K562 (cell line): ENCODE measurements at regions not wholly inside any gene's neighbourhood (a gene's known extent, or its start where the extent isn't known, plus 50 kb on each side); places are given as distances from the start of the nearest gene placed in this dataset.

Experiments
- AFF1 ChIP-seq, 2 experiments: fragments of 450-650 bp; IDR thresholded peaks; 2 replicates each; pipeline ENCODE4 v1.6.1; 2018; ENCODE audit warnings: mild to moderate bottlenecking in 2 of 2, low read depth in 1 of 2; ENCODE audit not compliant: partially characterized antibody in 2 of 2
- BRF1 ChIP-seq: IDR thresholded peaks from 3 replicates; pipeline ENCODE4 v1.6.1; 2011; ENCODE audit warnings: borderline replicate concordance, mild to moderate bottlenecking; ENCODE audit not compliant: insufficient read length; ENCODE audit errors: extremely low read depth
- C11orf30 ChIP-seq: fragments of 450-650 bp; IDR thresholded peaks from 2 replicates; pipeline ENCODE4 v1.6.1; 2016; ENCODE audit warnings: low read depth, mild to moderate bottlenecking
- CBFA2T2 ChIP-seq: fragments of 450-650 bp; conservative IDR thresholded peaks from 2 replicates; pipeline ENCODE4 v1.6.1; 2017; ENCODE audit warnings: mild to moderate bottlenecking
- ELF1 ChIP-seq: fragments of 200-800 bp; sonication (Bioruptor generic); IDR thresholded peaks from 2 replicates; pipeline ENCODE4 v1.6.1; 2016; ENCODE audit warnings: missing genetic modification characterization, missing compliant biosample characterization
- EP400 ChIP-seq: fragments of 450-650 bp; IDR thresholded peaks from 2 replicates; pipeline ENCODE4 v1.6.1; 2017; ENCODE audit warnings: antibody characterized with exemption, mild to moderate bottlenecking, moderate library complexity
- FOSL1 ChIP-seq: fragments of 200-800 bp; sonication (Bioruptor generic); conservative IDR thresholded peaks from 2 replicates; pipeline ENCODE4 v1.6.1; 2016; ENCODE audit warnings: missing genetic modification characterization, missing compliant biosample characterization
- HINFP ChIP-seq: fragments of 450-650 bp; conservative IDR thresholded peaks from 2 replicates; pipeline ENCODE4 v1.6.1; 2016; ENCODE audit warnings: missing genetic modification characterization, low read depth, mild to moderate bottlenecking, control low read depth, missing compliant biosample characterization
- JUN ChIP-seq, 2 experiments: sonication (generic) in 1 of 2; formaldehyde crosslinking in 1 of 2; IDR thresholded peaks; 2 replicates each; pipeline versions ENCODE4 v1.6.1 to v1.8.0; 2012 to 2022; ENCODE audit warnings: borderline replicate concordance in 2 of 2, mild to moderate bottlenecking in 2 of 2, improper control_type of control experiment in 1 of 2, low read depth in 1 of 2, low read length in 1 of 2, missing genetic modification reagents in 1 of 2
- KLF10 ChIP-seq: fragments of 250-450 bp; sonication (Bioruptor Pico); IDR thresholded peaks from 2 replicates; pipeline ENCODE4 v1.6.1; 2021; ENCODE audit warnings: matching md5 sums
- MTA2 ChIP-seq: fragments of 450-650 bp; IDR thresholded peaks from 2 replicates; pipeline ENCODE4 v1.6.1; 2016; ENCODE audit warnings: low read depth
- NR2C2 ChIP-seq, 2 experiments: fragments of 200-800 bp in 1 of 2; sonication (Bioruptor generic) in 1 of 2; sonication (generic) in 1 of 2; formaldehyde crosslinking in 1 of 2; IDR thresholded peaks; 2 replicates each; pipeline versions ENCODE4 v1.6.1 to v1.8.0; 2016 to 2022; ENCODE audit warnings: mild to moderate bottlenecking in 1 of 2, missing compliant biosample characterization in 1 of 2, missing genetic modification characterization in 1 of 2, missing genetic modification reagents in 1 of 2
- POLR2B ChIP-seq: fragments of 450-650 bp; IDR thresholded peaks from 2 replicates; pipeline ENCODE4 v1.6.1; 2018; ENCODE audit warnings: low read depth; ENCODE audit not compliant: partially characterized antibody
- POLR2H ChIP-seq: IDR thresholded peaks from 2 replicates; pipeline ENCODE4 v1.6.1; 2016; ENCODE audit warnings: missing genetic modification characterization, low read depth, mild to moderate bottlenecking, control low read depth, missing compliant biosample characterization, moderate library complexity
- POLR3A ChIP-seq: IDR thresholded peaks from 2 replicates; pipeline ENCODE4 v1.6.1; 2011; ENCODE audit warnings: borderline replicate concordance, mild to moderate bottlenecking, moderate library complexity; ENCODE audit not compliant: insufficient read length, insufficient read depth; ENCODE audit errors: extremely low read depth
- PTBP1 ChIP-seq: fragments of 200-400 bp; formaldehyde crosslinking; IDR thresholded peaks from 2 replicates; pipeline ENCODE4 v1.6.1; 2017; ENCODE audit warnings: low read depth, low read length
- PTTG1 ChIP-seq: fragments of 450-650 bp; IDR thresholded peaks from 2 replicates; pipeline ENCODE4 v1.6.1; 2016; ENCODE audit warnings: low read depth, mild to moderate bottlenecking, missing genetic modification characterization, missing compliant biosample characterization
- RBM22 ChIP-seq: fragments of 200-400 bp; formaldehyde crosslinking; IDR thresholded peaks from 2 replicates; pipeline ENCODE4 v1.6.1; 2018; ENCODE audit warnings: low read length, low read depth; ENCODE audit not compliant: poor library complexity, severe bottlenecking
- SAFB2 ChIP-seq: fragments of 200-400 bp; formaldehyde crosslinking; IDR thresholded peaks from 2 replicates; pipeline ENCODE4 v1.6.1; 2018; ENCODE audit warnings: borderline replicate concordance, low read length, low read depth, moderate library complexity; ENCODE audit not compliant: severe bottlenecking
- SPI1 ChIP-seq: IDR thresholded peaks from 2 replicates; pipeline ENCODE4 v1.6.1; 2011; ENCODE audit warnings: low read depth, low read length, control low read depth, borderline replicate concordance
- ZBTB17 ChIP-seq: fragments of 450-650 bp; formaldehyde crosslinking; IDR thresholded peaks from 2 replicates; pipeline ENCODE4 v1.4.0; 2020; ENCODE audit warnings: mild to moderate bottlenecking
- ZNF280B ChIP-seq: fragments of 250-450 bp; sonication (Bioruptor Pico); IDR thresholded peaks from 2 replicates; pipeline ENCODE4 v1.5.1; 2021; ENCODE audit warnings: mild to moderate bottlenecking

GRCh38 chr5:36739751-36740221 lies 133.4 kb downstream of the SLC1A3 start (continued):
- no peak for TF ChIP-seq NR2C2 (CRISPR knock-in tag; IDR thresholded peaks at IDR 0.05)
- TF ChIP-seq NR2C2 (tag; IDR thresholded peaks at IDR 0.05) = no peak
- TF ChIP-seq ELF1 (tag) = peak; percentile 59
- TF ChIP-seq C11orf30 = no peak
- TF ChIP-seq CBFA2T2 = peak; percentile 77
- TF ChIP-seq POLR3A = no peak
- TF ChIP-seq MTA2 = peak; percentile 43
- no peak for TF ChIP-seq JUN (IDR thresholded peaks at IDR 0.05; ENCODE audit: borderline replicate concordance, low read depth, low read length)
- TF ChIP-seq JUN (CRISPR knock-in tag; IDR thresholded peaks at IDR 0.05; ENCODE audit: borderline replicate concordance) = no peak
- no peak for TF ChIP-seq BRF1
- no peak for TF ChIP-seq POLR2H (tag)
- peak; percentile 48; the same call in 1 of the 2 replicates for TF ChIP-seq FOSL1 (tag)
- TF ChIP-seq AFF1 (IDR thresholded peaks at IDR 0.05; ENCODE audit: low read depth in 1 of 2, partially characterized antibody in 2 of 2) = peak in 1 of 2 experiments; percentile 38
- TF ChIP-seq KLF10 (CRISPR knock-in tag) = no peak
- TF ChIP-seq ZNF280B (CRISPR knock-in tag) = no peak
- no peak for TF ChIP-seq SPI1
- no peak for TF ChIP-seq RBM22
- no peak for TF ChIP-seq ZBTB17
- no peak for TF ChIP-seq SAFB2
- TF ChIP-seq HINFP (tag) = no peak
- no peak for TF ChIP-seq PTTG1 (tag)
- no peak; the same call in 1 of the 2 replicates for TF ChIP-seq EP400
- no peak for TF ChIP-seq PTBP1
- no peak for TF ChIP-seq POLR2B
